Upper lobe of left lung (tissue), 6 donors: ENCODE measurements at regions not wholly inside any gene's neighbourhood (a gene's known extent, or its start where the extent isn't known, plus 50 kb on each side); places are given as distances from the start of the nearest gene placed in this dataset.
"Not testable (repeated sequence)": the region's sequence is repeated elsewhere in the genome, so short reads cannot be mapped to it uniquely, and the experiment has no call there.

Experiments used
- ATAC-seq, 2 donors: fragments of 200-7000 bp; cut with Tn5 transposase; one replicate each; pipeline ENCODE4 v1.9.1; 2022; ENCODE audit warnings: mild to moderate bottlenecking in 2 of 2, moderate library complexity in 2 of 2; ENCODE audit not compliant: low FRiP score in 2 of 2
- DNase-seq, 2 donors: peaks; one replicate each; pipeline ENCODE4 v3.0.0-alpha.2; 2019 to 2020
- H3K27ac ChIP-seq, 4 donors: fragments of 200-600 bp; sonication (generic); one replicate each; pipeline ENCODE4 v1.5.1; 2016 to 2019
- H3K27me3 ChIP-seq, 4 donors: fragments of 200-600 bp; sonication (generic); one replicate each; pipeline ENCODE4 v1.5.1; 2017 to 2019
- H3K36me3 ChIP-seq, 4 donors: fragments of 200-600 bp; sonication (generic); one replicate each; pipeline ENCODE4 v1.5.1; 2016 to 2019
- H3K4me1 ChIP-seq, 4 donors: fragments of 200-600 bp; sonication (generic); one replicate each; pipeline ENCODE4 v1.5.1; 2018 to 2019
- H3K4me3 ChIP-seq, 4 donors: fragments of 200-600 bp; sonication (generic); one replicate each; pipeline ENCODE4 v1.5.1; 2017 to 2019; ENCODE audit warnings: mild to moderate bottlenecking in 2 of 4, moderate library complexity in 1 of 4
- H3K9me3 ChIP-seq, 4 donors: fragments of 200-600 bp; sonication (generic); one replicate each; pipeline ENCODE4 v1.5.1; 2018 to 2019
- CTCF ChIP-seq, 6 experiments: fragments of 450-650 bp in 4 of 6; fragments of 200-600 bp in 2 of 6; sonication (generic) in 2 of 6; IDR thresholded peaks; one replicate each; pipeline ENCODE4 v1.5.1; 2016 to 2019; ENCODE audit warnings: antibody characterized with exemption in 6 of 6
- EP300 ChIP-seq, 4 donors: sonication (generic); formaldehyde crosslinking; IDR thresholded peaks; one replicate each; pipeline ENCODE4 v1.5.1; 2017; ENCODE audit warnings: antibody characterized with exemption in 4 of 4, control low read depth in 2 of 4
- POLR2A ChIP-seq, 4 donors: fragments of 450-650 bp; IDR thresholded peaks; one replicate each; pipeline ENCODE4 v1.5.1; 2016 to 2017; ENCODE audit warnings: antibody characterized with exemption in 4 of 4, mild to moderate bottlenecking in 2 of 4
- POLR2AphosphoS5 ChIP-seq, 2 donors: sonication (generic); formaldehyde crosslinking; IDR thresholded peaks; one replicate each; pipeline ENCODE4 v1.5.1; 2017; ENCODE audit warnings: antibody characterized with exemption in 2 of 2
- WGBS, 2 donors: methylation state at CpG; one replicate each; pipeline ENCODE4 v1.1.5; 2017 to 2018; 5-methylcytosine and 5-hydroxymethylcytosine counted together
- donor health status: DM: no; HTN: no; CAD: no; lungs with moderate emphysema.
- donor health status: DM: no; HTN: yes; CAD: no; lungs with severe emphysema.

DNA sequence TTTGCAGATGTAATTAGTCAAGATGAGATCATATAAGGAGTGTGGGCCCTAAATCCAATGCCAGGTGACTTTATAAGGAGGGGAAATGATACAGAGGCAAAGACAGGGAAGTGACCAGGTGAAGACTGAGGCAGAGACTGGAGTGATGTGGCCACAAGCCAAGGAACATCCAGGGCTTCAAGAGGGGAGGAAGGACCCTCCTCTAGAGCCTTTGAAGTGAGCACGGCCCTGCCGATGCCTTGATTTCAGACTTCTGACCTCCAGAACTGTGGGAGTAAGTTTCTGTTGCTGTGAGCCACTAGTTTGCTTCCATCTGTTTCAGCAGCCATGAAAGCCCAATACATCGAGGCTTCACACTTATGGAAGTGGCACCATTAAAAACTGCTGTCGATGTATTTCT is 78.7 kb downstream of the SHANK2 start:
- WGBS, 2 donors, result 83 to 94% methylated on average over 4 of the region's 4 CpGs
- H3K27me3 ChIP-seq, result no peaks in the 10 kb centered on the region
- ATAC-seq, result no peak
- H3K27ac ChIP-seq, result no peak overlapping the region
- no peak for DNase-seq
- H3K4me3 ChIP-seq, result no peak overlapping the region
- no peaks in the 10 kb centered on the region for H3K36me3 ChIP-seq
- peaks cover 0 to 10% (median 1%) of the 10 kb centered on the region in 4 donors for H3K9me3 ChIP-seq
- TF ChIP-seq EP300 (IDR thresholded peaks at IDR 0.05) (no peak), CTCF (IDR thresholded peaks at IDR 0.05) (no peak)
- H3K4me1 ChIP-seq, result no peaks in the 10 kb centered on the region

DNA sequence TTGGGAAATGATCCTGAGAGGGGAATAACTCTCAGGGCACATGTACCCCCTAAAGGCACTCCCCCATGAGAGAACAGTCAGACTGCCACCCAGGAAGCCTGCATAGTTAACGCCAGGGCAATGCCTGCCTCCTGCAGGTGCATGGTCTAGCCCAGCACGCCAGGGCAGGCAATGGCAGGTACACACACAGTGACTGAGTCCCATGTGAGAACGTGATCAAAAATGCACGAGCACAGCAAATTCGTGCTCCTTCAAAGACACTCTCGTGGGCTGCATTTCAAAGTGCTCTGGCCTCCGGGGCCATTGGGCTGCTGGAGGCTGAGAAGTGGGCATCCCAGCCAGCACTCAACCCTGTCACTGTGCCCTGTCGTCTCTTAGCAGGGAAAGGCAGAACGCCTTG is 79.7 kb downstream of the SHANK2 start:
- ATAC-seq, result peak in 1 of 2 donors; percentile 36
- Histone ChIP-seq H3K27ac (no peak overlapping the region), H3K36me3 (no peaks in the 10 kb centered on the region), H3K4me1 (no peaks in the 10 kb centered on the region), H3K4me3 (no peak overlapping the region), H3K27me3 (no peaks in the 10 kb centered on the region), H3K9me3 (peaks cover 0 to 10% (median 1%) of the 10 kb centered on the region in 4 donors)
- WGBS, 2 donors, result 82 to 83% methylated on average over 5 to 8 of the region's 9 CpGs
- DNase-seq, result no peak
- no peak for TF ChIP-seq POLR2AphosphoS5 (IDR thresholded peaks at IDR 0.05)
- TF ChIP-seq CTCF (IDR thresholded peaks at IDR 0.05), result no peak
- no peak for TF ChIP-seq POLR2A (IDR thresholded peaks at IDR 0.05)
- no peak for TF ChIP-seq EP300 (IDR thresholded peaks at IDR 0.05)

- DNase-seq, result no peak
- Histone ChIP-seq H3K4me1 (no peaks in the 10 kb centered on the region), H3K27ac (no peak overlapping the region), H3K9me3 (peaks cover 0 to 2% (median 0%) of the 10 kb centered on the region in 4 donors), H3K4me3 (no peak overlapping the region), H3K36me3 (no peaks in the 10 kb centered on the region), H3K27me3 (no peaks in the 10 kb centered on the region)
- no peak for ATAC-seq
- WGBS, 2 donors, result 93 to 94% methylated on average over 7 to 11 of the region's 11 CpGs
- no peak for TF ChIP-seq POLR2A (IDR thresholded peaks at IDR 0.05)
- TF ChIP-seq CTCF (IDR thresholded peaks at IDR 0.05), result no peak
- no peak for TF ChIP-seq EP300 (IDR thresholded peaks at IDR 0.05)
- no peak for TF ChIP-seq POLR2AphosphoS5 (IDR thresholded peaks at IDR 0.05)
These were observed 80.8 kb downstream of the SHANK2 start for GRCh38 chr11:71171576-71171975.

GRCh38 chr11:71170624-71171423 is 81.6 kb downstream of the SHANK2 start:
- no peak for TF ChIP-seq CTCF (IDR thresholded peaks at IDR 0.05)
- no peak for TF ChIP-seq POLR2AphosphoS5 (IDR thresholded peaks at IDR 0.05)
- no peak for TF ChIP-seq EP300 (IDR thresholded peaks at IDR 0.05)
- TF ChIP-seq POLR2A (IDR thresholded peaks at IDR 0.05), result no peak
- no peak for ATAC-seq
- WGBS, 2 donors, result 93 to 95% methylated on average over 23 to 31 of the region's 31 CpGs
- H3K27ac ChIP-seq, result no peak overlapping the region
- no peaks in the 10 kb centered on the region for H3K9me3 ChIP-seq
- no peak for DNase-seq
- H3K4me1 ChIP-seq, result no peaks in the 10 kb centered on the region
- H3K4me3 ChIP-seq, result no peak overlapping the region
- H3K27me3 ChIP-seq, result no peaks in the 10 kb centered on the region
- H3K36me3 ChIP-seq, result no peaks in the 10 kb centered on the region

- Histone ChIP-seq H3K4me3 (no peak overlapping the region), H3K27me3 (no peaks in the 10 kb centered on the region), H3K36me3 (no peaks in the 10 kb centered on the region), H3K9me3 (no peaks in the 10 kb centered on the region), H3K4me1 (no peaks in the 10 kb centered on the region), H3K27ac (no peak overlapping the region)
- DNase-seq (no peak), ATAC-seq (no peak)
- WGBS, 2 donors, result 84 to 89% methylated on average over 8 of the region's 8 CpGs
- no peak for TF ChIP-seq POLR2AphosphoS5 (IDR thresholded peaks at IDR 0.05)
- no peak for TF ChIP-seq CTCF (IDR thresholded peaks at IDR 0.05)
- TF ChIP-seq POLR2A (IDR thresholded peaks at IDR 0.05), result no peak
- no peak for TF ChIP-seq EP300 (IDR thresholded peaks at IDR 0.05)
These were observed 83.1 kb downstream of the SHANK2 start for GRCh38 chr11:71169313-71169712.

DNA sequence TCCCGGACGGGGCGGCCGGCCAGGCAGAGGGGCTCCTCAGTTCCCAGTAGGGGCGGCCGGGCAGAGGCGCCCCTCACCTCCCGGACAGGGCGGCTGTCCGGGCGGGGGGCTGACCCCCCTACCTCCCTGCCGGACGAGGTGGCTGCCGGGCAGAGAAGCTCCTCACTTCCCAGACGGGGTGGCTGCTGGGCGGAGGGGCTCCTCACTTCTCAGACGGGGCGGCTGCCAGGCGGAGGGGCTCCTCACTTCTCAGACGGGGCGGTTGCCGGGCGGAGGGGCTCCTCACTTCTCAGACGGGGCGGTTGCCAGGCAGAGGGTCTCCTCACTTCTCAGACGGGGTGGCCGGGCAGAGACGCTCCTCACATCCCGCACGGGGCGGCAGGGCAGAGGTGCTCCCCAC is 84.6 kb downstream of the SHANK2 start:
- 98% methylated on average over 15 of the region's 31 CpGs; no CpG with 5 or more reads in 1 of the 2 donors for WGBS, 2 donors
- ATAC-seq, H3K4me3 ChIP-seq, H3K9me3 ChIP-seq, H3K27me3 ChIP-seq, H3K27ac ChIP-seq, H3K4me1 ChIP-seq, H3K36me3 ChIP-seq, DNase-seq: not testable (repeated sequence)
